ENCODE measurements at regions not wholly inside any gene's neighbourhood (a gene's known extent, or its start where the extent isn't known, plus 50 kb on each side); places are given as distances from the start of the nearest gene placed in this dataset.

- TF ChIP-seq POLR2A (IDR thresholded peaks at IDR 0.05; ENCODE audit: low read length) (no peak), GATA1 (IDR thresholded peaks at IDR 0.05; ENCODE audit: low read depth, low read length) (no peak)
These were observed 118.7 kb downstream of the GAS1 start for GRCh38 chr9:86828631-86829030.

Data from erythroblast (primary cell).